Heart left ventricle (tissue), 13 donors: ENCODE measurements at regions not wholly inside any gene's neighbourhood (a gene's known extent, or its start where the extent isn't known, plus 50 kb on each side); places are given as distances from the start of the nearest gene placed in this dataset.
"Not testable (repeated sequence)": the region's sequence is repeated elsewhere in the genome, so short reads cannot be mapped to it uniquely, and the experiment has no call there.

ENCODE experiments used
- CTCF ChIP-seq, 12 donors: fragments of 200-600 bp; sonication (generic) in 4 of 12; IDR thresholded peaks; one replicate each; pipeline versions ENCODE4 v1.5.0 to v1.8.0; 2018 to 2022; ENCODE audit warnings: antibody characterized with exemption in 12 of 12, mild to moderate bottlenecking in 5 of 12
- POLR2A ChIP-seq, 2 donors: fragments of 450-650 bp; IDR thresholded peaks; one replicate each; pipeline ENCODE4 v1.6.1; 2017; ENCODE audit warnings: antibody characterized with exemption in 2 of 2, mild to moderate bottlenecking in 2 of 2, moderate library complexity in 2 of 2
- donor health status: ischemic (EF 13 %, LVEDD 7.1; RV severe dilation, severe dysfunction).
- donor health status: DM: no; HTN: yes; CAD: no.
- donor health status: DM: no; HTN: no; CAD: no.
- donor health status: ischemic (EF 25% LVEDD 6.9; RV normal size, moderate dysfunction).
- donor health status: ischemic (EF 25% LVEDD 5.7; RV mildly dilated, moderate dysfunction).
- donor health status: ischemic (EF 35%, LVEDD 5.7; RV mildly dilated, moderate dysfunction).
- donor health status: nonischemic (EF 11% LVEDD 7.7; RV severe dilation, severe dysfunction).
- donor health status: DM: yes; HTN: yes; CAD: no.
- donor health status: PGD.
- donor health status: ischemic (EF 29% LVEDD 5.4; RV normal size, mild dysfunction).
- donor health status: nonischemic (EF 23%, LVEDD 6.1; RV moderate dilation, normal function).

DNA sequence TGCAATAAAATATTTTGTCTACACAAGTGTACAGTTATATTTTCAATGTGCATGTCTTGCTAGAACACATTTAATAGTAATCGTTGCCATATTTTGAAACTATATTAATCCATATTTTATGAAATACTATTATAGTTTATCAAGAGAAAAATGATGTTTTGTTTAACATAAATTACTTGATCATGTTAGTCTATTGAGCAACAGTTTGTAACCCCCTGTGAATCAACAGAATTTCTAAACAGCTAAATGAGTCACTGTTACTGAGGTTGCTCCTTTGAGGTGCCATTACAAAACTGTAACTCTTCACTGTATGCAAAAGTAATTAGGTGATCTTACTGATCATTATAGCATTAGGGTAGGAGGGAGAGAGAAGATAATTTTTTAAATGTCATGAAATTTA, 791.0 kb downstream of the PCDH11X start:
- TF ChIP-seq POLR2A, CTCF (IDR thresholded peaks at IDR 0.05): not testable (repeated sequence)
